Adrenal gland (tissue), 9 donors: ENCODE measurements at regions not wholly inside any gene's neighbourhood (a gene's known extent, or its start where the extent isn't known, plus 50 kb on each side); places are given as distances from the start of the nearest gene placed in this dataset.

Experiments
- DNase-seq, 7 donors: peaks; one replicate each; pipeline ENCODE4 v3.0.0-alpha.2; 2019 to 2020
- H3K27ac ChIP-seq, 5 donors: fragments of 200-600 bp; sonication (generic) in 4 of 5; 1 replicate in 3 of 5; 2 replicates in 2 of 5; pipeline versions ENCODE4 v1.5.1 to v1.8.0; 2016 to 2020; ENCODE audit warnings: mild to moderate bottlenecking in 1 of 5
- H3K27me3 ChIP-seq: fragments of 200-600 bp; 2 replicates; pipeline ENCODE4 v1.8.0; 2021
- H3K36me3 ChIP-seq, 2 donors: fragments of 200-600 bp; replicated peaks in 1 of 2; 1 replicate in 1 of 2; 2 replicates in 1 of 2; pipeline versions ENCODE4 v1.5.1 to v1.8.0; 2018 to 2022
- H3K4me1 ChIP-seq, 2 donors: fragments of 200-600 bp; replicated peaks in 1 of 2; 1 replicate in 1 of 2; 2 replicates in 1 of 2; pipeline versions ENCODE4 v1.5.1 to v1.8.0; 2018 to 2021
- H3K4me3 ChIP-seq, 4 donors: fragments of 200-600 bp; sonication (generic) in 3 of 4; one replicate each; pipeline ENCODE4 v1.5.1; 2016 to 2018
- H3K9me3 ChIP-seq, 3 donors: fragments of 200-600 bp; sonication (generic) in 1 of 3; replicated peaks in 1 of 3; 1 replicate in 2 of 3; 2 replicates in 1 of 3; pipeline versions ENCODE4 v1.5.1 to v1.8.0; 2016 to 2021
- CTCF ChIP-seq, 6 experiments: fragments of 450-650 bp in 4 of 6; fragments of 200-600 bp in 2 of 6; sonication (generic) in 1 of 6; IDR thresholded peaks; 1 replicate in 5 of 6; 2 replicates in 1 of 6; pipeline versions ENCODE4 v1.5.1 to v1.8.0; 2016 to 2021; ENCODE audit warnings: antibody characterized with exemption in 6 of 6, mild to moderate bottlenecking in 2 of 6, moderate library complexity in 1 of 6
- POLR2A ChIP-seq, 2 donors: fragments of 450-650 bp; IDR thresholded peaks; one replicate each; pipeline ENCODE4 v1.6.1; 2017; ENCODE audit warnings: antibody characterized with exemption in 2 of 2, mild to moderate bottlenecking in 2 of 2, moderate library complexity in 1 of 2
- WGBS, 4 donors: extraction: QIAGEN DNeasy Blood & Tissue Kit in 2 of 4; methylation state at CpG; one replicate each; pipeline versions ENCODE4 v1.1.5 to v1.1.7; 2013 to 2017; 5-methylcytosine and 5-hydroxymethylcytosine counted together
- intact Hi-C, 2 donors: fragments of 100-400 bp; cut with DNase I; formaldehyde crosslinking; loops; one replicate each; pipeline versions ENCODE4 v1.14.1 to v1.15.0; 2022 to 2023
- donor health status: healthy with polysubstance abuse.
- donor health status: Bipolar disorder and iron deficiency.
- donor health status: DM: yes; HTN: yes; CAD: no.
- donor health status: DM: no; HTN: no; CAD: no.
- donor health status: DM: no; HTN: no; CAD: no.

GRCh38 chr13:111548301-111548700, 227.9 kb downstream of the TEX29 start:
- DNase-seq, result no peak
- H3K27me3 ChIP-seq, result no peaks in the 10 kb centered on the region
- intact Hi-C loops, result no loop called here
- TF ChIP-seq CTCF (IDR thresholded peaks at IDR 0.05) (no peak), POLR2A (IDR thresholded peaks at IDR 0.05) (no peak)
- H3K36me3 ChIP-seq, result no peaks in the 10 kb centered on the region
- H3K4me3 ChIP-seq, result no peak overlapping the region
- WGBS, 4 donors, result 83 to 90% (median 88%) methylated on average over 25 of the region's 25 CpGs
- no peak overlapping the region for H3K27ac ChIP-seq
- H3K4me1 ChIP-seq, result no peaks in the 10 kb centered on the region
- no peaks in the 10 kb centered on the region for H3K9me3 ChIP-seq

DNA sequence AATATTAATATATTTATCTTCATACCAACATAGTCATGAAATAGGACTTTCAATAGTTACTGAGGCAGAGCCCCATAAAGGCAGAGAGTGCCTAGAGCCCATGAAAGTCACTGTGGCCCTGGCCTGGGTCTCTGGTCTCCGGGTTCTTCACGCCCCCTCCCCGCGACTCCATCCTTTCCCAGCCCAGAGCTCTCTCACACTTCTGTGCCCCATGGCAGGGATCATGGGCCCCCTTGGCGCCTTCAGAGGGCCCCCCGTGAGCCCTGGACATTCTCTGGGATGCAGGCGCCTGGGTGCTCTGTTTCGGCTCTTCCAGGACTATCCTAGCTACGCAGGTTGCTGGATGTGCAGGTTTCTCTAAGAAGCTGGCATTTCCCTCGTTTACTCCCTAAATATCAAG, 228.4 kb downstream of the TEX29 start:
- H3K27me3 ChIP-seq, result no peaks in the 10 kb centered on the region
- no peak overlapping the region for H3K4me3 ChIP-seq
- no peaks in the 10 kb centered on the region for H3K36me3 ChIP-seq
- H3K27ac ChIP-seq, result no peak overlapping the region
- intact Hi-C loops, result no loop called here
- no peaks in the 10 kb centered on the region for H3K9me3 ChIP-seq
- 73 to 82% (median 79%) methylated on average over 10 of the region's 10 CpGs for WGBS, 4 donors
- no peaks in the 10 kb centered on the region for H3K4me1 ChIP-seq
- no peak for TF ChIP-seq POLR2A (IDR thresholded peaks at IDR 0.05)
- TF ChIP-seq CTCF (IDR thresholded peaks at IDR 0.05), result no peak
- no peak for DNase-seq

- H3K4me3 ChIP-seq, result no peak overlapping the region
- no peak overlapping the region for H3K27ac ChIP-seq
- WGBS, 4 donors, result 0 to 36% (median 28%) methylated on average over 1 to 2 of the region's 2 CpGs
- intact Hi-C loops, result no loop called here
- H3K27me3 ChIP-seq, result no peaks in the 10 kb centered on the region
- H3K9me3 ChIP-seq, result no peaks in the 10 kb centered on the region
- no peaks in the 10 kb centered on the region for H3K36me3 ChIP-seq
- TF ChIP-seq POLR2A (IDR thresholded peaks at IDR 0.05) (no peak), CTCF (IDR thresholded peaks at IDR 0.05) (no peak)
- no peak for DNase-seq
- H3K4me1 ChIP-seq, result no peaks in the 10 kb centered on the region
Observed at GRCh38 chr13:111549464-111549863, 229.0 kb downstream of the TEX29 start.

DNA sequence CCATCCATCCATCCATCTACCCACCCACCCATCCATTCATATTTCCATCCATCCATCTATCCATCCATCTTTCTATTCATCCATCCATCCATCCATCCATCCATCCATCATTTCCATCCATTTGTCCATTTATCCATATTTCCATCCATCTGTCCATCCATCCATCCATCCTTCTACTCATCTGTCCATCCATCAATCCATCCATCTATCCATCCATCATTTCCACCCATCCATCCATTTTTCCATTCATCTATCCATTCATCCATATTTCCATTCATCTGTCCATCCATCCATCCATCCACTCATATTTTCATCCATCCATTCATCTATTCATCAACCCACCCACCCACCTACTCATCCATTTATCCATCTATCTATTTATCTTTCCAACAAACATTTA, 229.6 kb downstream of the TEX29 start:
- Histone ChIP-seq H3K27ac (no peak overlapping the region), H3K4me1 (no peaks in the 10 kb centered on the region), H3K4me3 (no peak overlapping the region), H3K36me3 (no peaks in the 10 kb centered on the region), H3K9me3 (no peaks in the 10 kb centered on the region), H3K27me3 (no peaks in the 10 kb centered on the region)
- no peak for TF ChIP-seq CTCF (IDR thresholded peaks at IDR 0.05)
- no peak for TF ChIP-seq POLR2A (IDR thresholded peaks at IDR 0.05)
- intact Hi-C loops, result no loop called here
- no peak for DNase-seq
